ENCODE measurements at regions not wholly inside any gene's neighbourhood (a gene's known extent, or its start where the extent isn't known, plus 50 kb on each side); places are given as distances from the start of the nearest gene placed in this dataset.
"Not testable (repeated sequence)": the region's sequence is repeated elsewhere in the genome, so short reads cannot be mapped to it uniquely, and the experiment has no call there.

- TF ChIP-seq CTCF (conservative IDR thresholded peaks at IDR 0.05; ENCODE audit: low read depth in 2 of 2) (no peak), EZH2 (IDR thresholded peaks at IDR 0.05; ENCODE audit: low read depth, unreplicated experiment) (no peak)
These were observed 319.7 kb upstream of the MAN1A1 start (continued) for GRCh38 chr6:119669221-119669620.

- not testable (repeated sequence) for DNase-seq (ENCODE audit: low spot score); H3K27me3 Mint-ChIP-seq (ENCODE audit: insufficient read depth, low read depth, poor library complexity); H3K4me3 ChIP-seq; H3K79me2 ChIP-seq (replicated peaks; ENCODE audit: insufficient read depth); H3K4me1 Mint-ChIP-seq; H3F3A ChIP-seq (replicated peaks; ENCODE audit: low read depth); H3K4me2 ChIP-seq; H4K20me1 ChIP-seq (replicated peaks; ENCODE audit: insufficient read depth); ATAC-seq; H3K4me3 Mint-ChIP-seq; H2AFZ ChIP-seq; H3K4me1 ChIP-seq (ENCODE audit: insufficient read depth); H3K9me2 ChIP-seq (ENCODE audit: insufficient read depth); H3K27ac ChIP-seq (ENCODE audit: low read depth); H3K36me3 ChIP-seq (ENCODE audit: insufficient read depth); H3K27me3 ChIP-seq (ENCODE audit: insufficient read depth); H3K27ac Mint-ChIP-seq
- peaks cover 29% of the 10 kb centered on the region for H3K9me3 Mint-ChIP-seq
- H3K36me3 Mint-ChIP-seq (ENCODE audit: low read depth) = peaks cover 20% of the 10 kb centered on the region; the same call in 2 of the 3 replicates
These were observed 315.9 kb upstream of the MAN1A1 start for GRCh38 chr6:119665432-119665831.

- H3F3A ChIP-seq (replicated peaks; ENCODE audit: low read depth) = no peaks in the 10 kb centered on the region
- H3K27me3 ChIP-seq (ENCODE audit: insufficient read depth) = no peaks in the 10 kb centered on the region
- H3K4me1 ChIP-seq (ENCODE audit: insufficient read depth) = no peaks in the 10 kb centered on the region
- H3K36me3 Mint-ChIP-seq (ENCODE audit: low read depth) = peaks cover 15% of the 10 kb centered on the region; the same call in 2 of the 3 replicates
- H2AFZ ChIP-seq = no peak overlapping the region
- no peak for TF ChIP-seq NANOG (IDR thresholded peaks at IDR 0.05; ENCODE audit: borderline replicate concordance)
- no peak for TF ChIP-seq EZH2phosphoT487 (IDR thresholded peaks at IDR 0.05; ENCODE audit: unreplicated experiment)
- peaks cover 20% of the 10 kb centered on the region for H3K9me3 Mint-ChIP-seq
- no peaks in the 10 kb centered on the region for H3K9me2 ChIP-seq (ENCODE audit: insufficient read depth)
- no peaks in the 10 kb centered on the region for H3K4me1 Mint-ChIP-seq
- H3K27ac Mint-ChIP-seq = no peak overlapping the region
- H3K79me2 ChIP-seq (replicated peaks; ENCODE audit: insufficient read depth) = no peaks in the 10 kb centered on the region
- no peaks in the 10 kb centered on the region for H4K20me1 ChIP-seq (replicated peaks; ENCODE audit: insufficient read depth)
- no peak for DNase-seq (ENCODE audit: low spot score)
- H3K27ac ChIP-seq (ENCODE audit: low read depth) = no peak overlapping the region
- no peak overlapping the region for H3K4me2 ChIP-seq
- H3K27me3 Mint-ChIP-seq (ENCODE audit: insufficient read depth, low read depth, poor library complexity) = peaks cover 2% of the 10 kb centered on the region
- H3K4me3 ChIP-seq = no peak overlapping the region
- H3K4me3 Mint-ChIP-seq = no peak overlapping the region
- ATAC-seq = no peak
- H3K36me3 ChIP-seq (ENCODE audit: insufficient read depth) = no peaks in the 10 kb centered on the region
These were observed 312.1 kb upstream of the MAN1A1 start for GRCh38 chr6:119661628-119662027.

- Histone ChIP-seq H3K27me3 (ENCODE audit: insufficient read depth) (no peaks in the 10 kb centered on the region), H3K4me3 (no peak overlapping the region), H3K27ac (ENCODE audit: low read depth) (no peak overlapping the region), H3K4me2 (no peak overlapping the region), H3K36me3 (ENCODE audit: insufficient read depth) (no peaks in the 10 kb centered on the region), H3K79me2 (replicated peaks; ENCODE audit: insufficient read depth) (no peaks in the 10 kb centered on the region), H3K4me1 (ENCODE audit: insufficient read depth) (no peaks in the 10 kb centered on the region), H3K9me2 (ENCODE audit: insufficient read depth) (no peaks in the 10 kb centered on the region), H2AFZ (no peak overlapping the region), H4K20me1 (replicated peaks; ENCODE audit: insufficient read depth) (no peaks in the 10 kb centered on the region), H3F3A (replicated peaks; ENCODE audit: low read depth) (no peaks in the 10 kb centered on the region)
- H3K4me1 Mint-ChIP-seq = no peaks in the 10 kb centered on the region
- H3K4me3 Mint-ChIP-seq = no peak overlapping the region
- ATAC-seq (no peak), DNase-seq (ENCODE audit: low spot score) (no peak)
- H3K9me3 Mint-ChIP-seq = peaks cover 15% of the 10 kb centered on the region
- H3K27ac Mint-ChIP-seq = no peak overlapping the region
- H3K36me3 Mint-ChIP-seq (ENCODE audit: low read depth) = peaks cover 11% of the 10 kb centered on the region; the same call in 2 of the 3 replicates
- H3K27me3 Mint-ChIP-seq (ENCODE audit: insufficient read depth, low read depth, poor library complexity) = no peaks in the 10 kb centered on the region
- no peak for TF ChIP-seq STAT1 (IDR thresholded peaks at IDR 0.05; ENCODE audit: unreplicated experiment)
- TF ChIP-seq ETS1 (IDR thresholded peaks at IDR 0.05) = no peak
- TF ChIP-seq ZNF462 (CRISPR knock-in tag; IDR thresholded peaks at IDR 0.05) = no peak
These were observed 311.5 kb upstream of the MAN1A1 start for GRCh38 chr6:119661078-119661477.
